Urinary bladder (tissue), 3 donors: ENCODE measurements at regions not wholly inside any gene's neighbourhood (a gene's known extent, or its start where the extent isn't known, plus 50 kb on each side); places are given as distances from the start of the nearest gene placed in this dataset.
"Not testable (repeated sequence)": the region's sequence is repeated elsewhere in the genome, so short reads cannot be mapped to it uniquely, and the experiment has no call there.

Experiments used
- DNase-seq: peaks from one replicate; pipeline ENCODE4 v3.0.0-alpha.2; 2015; ENCODE audit errors: extremely low spot score
- H3K27ac ChIP-seq: one replicate; pipeline ENCODE4 v1.5.1; 2013; ENCODE audit warnings: low read depth, mild to moderate bottlenecking, moderate library complexity
- H3K36me3 ChIP-seq: one replicate; pipeline ENCODE4 v1.6.1; 2013; ENCODE audit warnings: mild to moderate bottlenecking, moderate library complexity; ENCODE audit not compliant: insufficient read depth
- H3K4me1 ChIP-seq: one replicate; pipeline ENCODE4 v1.6.1; 2013; ENCODE audit warnings: mild to moderate bottlenecking, moderate library complexity; ENCODE audit not compliant: insufficient read depth
- H3K4me3 ChIP-seq: one replicate; pipeline ENCODE4 v1.5.1; 2013; ENCODE audit warnings: low read depth, low read length
- WGBS: extraction: QIAGEN DNeasy Blood & Tissue Kit; methylation state at CpG from one replicate; pipeline ENCODE4 v1.1.7; 2013; 5-methylcytosine and 5-hydroxymethylcytosine counted together
- donor health status: healthy with polysubstance abuse.
- donor health status: healthy.

GRCh38 chr4:43089730-43090129 lies 197.2 kb downstream of the GRXCR1 start:
- Histone ChIP-seq H3K4me3 (no peak overlapping the region), H3K27ac (no peak overlapping the region), H3K4me1 (no peaks in the 10 kb centered on the region), H3K36me3 (no peaks in the 10 kb centered on the region)
- 40% methylated on average over 2 of the region's 2 CpGs for WGBS
- DNase-seq: no peak

GRCh38 chr4:43103048-43103447 lies 210.5 kb downstream of the GRXCR1 start:
- Histone ChIP-seq H3K36me3 (no peaks in the 10 kb centered on the region), H3K4me3 (no peak overlapping the region), H3K27ac (no peak overlapping the region), H3K4me1 (no peaks in the 10 kb centered on the region)
- 64% methylated on average over 2 of the region's 2 CpGs for WGBS
- no peak for DNase-seq

GRCh38 chr4:43112139-43112538 lies 219.6 kb downstream of the GRXCR1 start:
- 78% methylated on average over 1 of the region's 1 CpG for WGBS
- DNase-seq: no peak
- no peaks in the 10 kb centered on the region for H3K4me1 ChIP-seq
- H3K36me3 ChIP-seq: no peaks in the 10 kb centered on the region
- no peak overlapping the region for H3K4me3 ChIP-seq
- H3K27ac ChIP-seq: no peak overlapping the region

- H3K4me1 ChIP-seq: no peaks in the 10 kb centered on the region
- DNase-seq: no peak
- no peak overlapping the region for H3K4me3 ChIP-seq
- 48% methylated on average over 3 of the region's 3 CpGs for WGBS
- no peak overlapping the region for H3K27ac ChIP-seq
- H3K36me3 ChIP-seq: no peaks in the 10 kb centered on the region
Measured at GRCh38 chr4:43113196-43113595, 220.7 kb downstream of the GRXCR1 start.

GRCh38 chr4:43126595-43126994 lies 234.1 kb downstream of the GRXCR1 start:
- Histone ChIP-seq H3K4me1 (no peaks in the 10 kb centered on the region), H3K4me3 (no peak overlapping the region), H3K27ac (no peak overlapping the region), H3K36me3 (no peaks in the 10 kb centered on the region)
- DNase-seq: no peak

GRCh38 chr4:43130228-43131021 lies 237.9 kb downstream of the GRXCR1 start:
- no peak for DNase-seq
- no peaks in the 10 kb centered on the region for H3K36me3 ChIP-seq
- no peak overlapping the region for H3K27ac ChIP-seq
- H3K4me1 ChIP-seq: no peaks in the 10 kb centered on the region
- H3K4me3 ChIP-seq: no peak overlapping the region
- 72% methylated on average over 11 of the region's 11 CpGs for WGBS

- no peak overlapping the region for H3K4me3 ChIP-seq
- no peaks in the 10 kb centered on the region for H3K36me3 ChIP-seq
- DNase-seq: peak; percentile 45
- H3K4me1 ChIP-seq: no peaks in the 10 kb centered on the region
- H3K27ac ChIP-seq: no peak overlapping the region
- whole genome bisulfite sequencing: 39% methylated on average over 11 of the region's 11 CpGs
Measured at GRCh38 chr4:43132010-43132582, 239.6 kb downstream of the GRXCR1 start.

GRCh38 chr4:43133566-43133965 lies 241.1 kb downstream of the GRXCR1 start:
- DNase-seq: no peak
- 72% methylated on average over 6 of the region's 6 CpGs for WGBS
- H3K36me3 ChIP-seq: no peaks in the 10 kb centered on the region
- H3K4me3 ChIP-seq: no peak overlapping the region
- no peak overlapping the region for H3K27ac ChIP-seq
- H3K4me1 ChIP-seq: no peaks in the 10 kb centered on the region

- H3K27ac ChIP-seq: no peak overlapping the region
- no peak overlapping the region for H3K4me3 ChIP-seq
- no peaks in the 10 kb centered on the region for H3K36me3 ChIP-seq
- H3K4me1 ChIP-seq: no peaks in the 10 kb centered on the region
- DNase-seq: no peak
- WGBS: 49% methylated on average over 1 of the region's 1 CpG
Measured at GRCh38 chr4:43136752-43137151, 244.2 kb downstream of the GRXCR1 start.

GRCh38 chr4:43146198-43146597 lies 253.7 kb downstream of the GRXCR1 start:
- Histone ChIP-seq H3K27ac (no peak overlapping the region), H3K36me3 (no peaks in the 10 kb centered on the region), H3K4me1 (no peaks in the 10 kb centered on the region), H3K4me3 (no peak overlapping the region)
- WGBS: 42% methylated on average over 3 of the region's 3 CpGs
- no peak for DNase-seq

- DNase-seq: no peak
- Histone ChIP-seq H3K4me3 (no peak overlapping the region), H3K27ac (no peak overlapping the region), H3K4me1 (no peaks in the 10 kb centered on the region), H3K36me3 (no peaks in the 10 kb centered on the region)
- 90% methylated on average over 2 of the region's 2 CpGs for WGBS
Measured at GRCh38 chr4:43148481-43148880, 256.0 kb downstream of the GRXCR1 start.

GRCh38 chr4:43163101-43163792 lies 270.7 kb downstream of the GRXCR1 start:
- H3K4me1 ChIP-seq: no peaks in the 10 kb centered on the region

GRCh38 chr4:43189741-43190140 lies 297.2 kb downstream of the GRXCR1 start:
- Histone ChIP-seq H3K4me1 (no peaks in the 10 kb centered on the region), H3K36me3 (no peaks in the 10 kb centered on the region), H3K27ac (no peak overlapping the region), H3K4me3 (no peak overlapping the region)
- WGBS: 91% methylated on average over 4 of the region's 4 CpGs
- DNase-seq: no peak

More at GRCh38 chr4:43163101-43163792, 270.7 kb downstream of the GRXCR1 start:
- Histone ChIP-seq H3K4me3 (no peak overlapping the region), H3K36me3 (no peaks in the 10 kb centered on the region), H3K27ac (no peak overlapping the region)
- WGBS: 60% methylated on average over 5 of the region's 5 CpGs
- no peak for DNase-seq

- not testable (repeated sequence) for DNase-seq, H3K36me3 ChIP-seq, H3K27ac ChIP-seq, H3K4me3 ChIP-seq, H3K4me1 ChIP-seq
- WGBS: 76% methylated on average over 1 of the region's 1 CpG
Measured at GRCh38 chr4:43212576-43212975, 320.1 kb downstream of the GRXCR1 start.
